Activated T-helper 1 cell treated with anti-CD3 and anti-CD28 coated beads, Interleukin-12 subunit alpha, Interleukin-12 subunit beta, Interleukin-2, Interleukin-4 antibody, amounts not matched to agents 30 ng/mL and 10 ng/mL and 1 ng/mL, durations not matched to agents 14 hours and 24 hours and 36 hours (primary cell): ENCODE measurements at regions not wholly inside any gene's neighbourhood (a gene's known extent, or its start where the extent isn't known, plus 50 kb on each side); places are given as distances from the start of the nearest gene placed in this dataset.

Experiments used
- DNase-seq: peaks from one replicate; pipeline ENCODE4 v3.0.0; 2021; ENCODE audit warnings: low spot score
- H3K27ac Mint-ChIP-seq: one replicate; pipeline ENCODE4 v1.8.0; 2021; ENCODE audit warnings: mild to moderate bottlenecking, mixed read lengths
- H3K27me3 Mint-ChIP-seq: one replicate; pipeline ENCODE4 v1.8.0; 2022; ENCODE audit warnings: mild to moderate bottlenecking, moderate library complexity, mixed read lengths; ENCODE audit not compliant: insufficient read depth
- H3K36me3 Mint-ChIP-seq: one replicate; pipeline ENCODE4 v1.8.0; 2021; ENCODE audit warnings: low read depth, mixed read lengths
- H3K4me1 Mint-ChIP-seq: one replicate; pipeline ENCODE4 v1.8.0; 2021; ENCODE audit warnings: low read depth, mixed read lengths
- H3K4me3 Mint-ChIP-seq: one replicate; pipeline ENCODE4 v1.8.0; 2021; ENCODE audit warnings: mild to moderate bottlenecking, moderate library complexity, mixed read lengths
- H3K9me3 Mint-ChIP-seq: one replicate; pipeline ENCODE4 v1.8.0; 2021; ENCODE audit warnings: mixed read lengths
- intact Hi-C: fragments of 100-400 bp; cut with micrococcal nuclease; formaldehyde crosslinking; loops from one replicate; pipeline ENCODE4 v1.15.1; 2024

- intact Hi-C loops: no loop called here
- Mint-ChIP-seq H3K4me1 (no peaks in the 10 kb centered on the region), H3K9me3 (no peaks in the 10 kb centered on the region), H3K27me3 (peaks cover 11% of the 10 kb centered on the region), H3K4me3 (no peak overlapping the region), H3K36me3 (no peaks in the 10 kb centered on the region), H3K27ac (no peak overlapping the region)
- no peak for DNase-seq
Measured at GRCh38 chr16:54363766-54364165, 77.2 kb upstream of the IRX3 start.

- Mint-ChIP-seq H3K4me1 (no peaks in the 10 kb centered on the region), H3K9me3 (no peaks in the 10 kb centered on the region), H3K27me3 (peaks cover 11% of the 10 kb centered on the region), H3K27ac (no peak overlapping the region), H3K4me3 (no peak overlapping the region), H3K36me3 (no peaks in the 10 kb centered on the region)
- intact Hi-C loops: no loop called here
- no peak for DNase-seq
Measured at GRCh38 chr16:54362591-54363206, 76.1 kb upstream of the IRX3 start.

GRCh38 chr16:54361246-54361645 lies 74.7 kb upstream of the IRX3 start:
- intact Hi-C loops: no loop called here
- DNase-seq: no peak
- H3K27ac Mint-ChIP-seq: no peak overlapping the region
- H3K4me1 Mint-ChIP-seq: no peaks in the 10 kb centered on the region
- no peaks in the 10 kb centered on the region for H3K9me3 Mint-ChIP-seq
- H3K36me3 Mint-ChIP-seq: no peaks in the 10 kb centered on the region
- H3K27me3 Mint-ChIP-seq: peaks cover 11% of the 10 kb centered on the region
- no peak overlapping the region for H3K4me3 Mint-ChIP-seq

- Mint-ChIP-seq H3K27ac (no peak overlapping the region), H3K4me3 (no peak overlapping the region), H3K27me3 (peaks cover 11% of the 10 kb centered on the region), H3K36me3 (no peaks in the 10 kb centered on the region), H3K9me3 (no peaks in the 10 kb centered on the region), H3K4me1 (no peaks in the 10 kb centered on the region)
- no peak for DNase-seq
- intact Hi-C loops: no loop called here
Measured at GRCh38 chr16:54360681-54361080, 74.1 kb upstream of the IRX3 start.

GRCh38 chr16:54359555-54359954 lies 73.0 kb upstream of the IRX3 start:
- DNase-seq: no peak
- Mint-ChIP-seq H3K27ac (no peak overlapping the region), H3K9me3 (peaks cover 2% of the 10 kb centered on the region), H3K4me1 (no peaks in the 10 kb centered on the region), H3K27me3 (peaks cover 11% of the 10 kb centered on the region), H3K36me3 (no peaks in the 10 kb centered on the region), H3K4me3 (no peak overlapping the region)
- intact Hi-C loops: no loop called here

- Mint-ChIP-seq H3K9me3 (peaks cover 6% of the 10 kb centered on the region), H3K36me3 (no peaks in the 10 kb centered on the region), H3K4me3 (no peak overlapping the region), H3K27ac (no peak overlapping the region), H3K27me3 (peaks cover 9% of the 10 kb centered on the region), H3K4me1 (no peaks in the 10 kb centered on the region)
- intact Hi-C loops: no loop called here
- no peak for DNase-seq
Measured at GRCh38 chr16:54359081-54359480, 72.5 kb upstream of the IRX3 start.

- no peak for DNase-seq
- H3K27ac Mint-ChIP-seq: no peak overlapping the region
- no peak overlapping the region for H3K4me3 Mint-ChIP-seq
- peaks cover 9% of the 10 kb centered on the region for H3K9me3 Mint-ChIP-seq
- no peaks in the 10 kb centered on the region for H3K4me1 Mint-ChIP-seq
- H3K36me3 Mint-ChIP-seq: no peaks in the 10 kb centered on the region
- intact Hi-C loops: no loop called here
- H3K27me3 Mint-ChIP-seq: peaks cover 6% of the 10 kb centered on the region
Measured at GRCh38 chr16:54356391-54356790, 69.8 kb upstream of the IRX3 start.

GRCh38 chr16:54355251-54355650 lies 68.7 kb upstream of the IRX3 start:
- Mint-ChIP-seq H3K4me1 (no peaks in the 10 kb centered on the region), H3K27me3 (peaks cover 2% of the 10 kb centered on the region), H3K36me3 (no peaks in the 10 kb centered on the region), H3K27ac (no peak overlapping the region), H3K4me3 (no peak overlapping the region), H3K9me3 (peaks cover 9% of the 10 kb centered on the region)
- intact Hi-C loops: no loop called here
- DNase-seq: no peak

- no peaks in the 10 kb centered on the region for H3K4me1 Mint-ChIP-seq
- no peak for DNase-seq
- intact Hi-C loops: no loop called here
- H3K27ac Mint-ChIP-seq: no peak overlapping the region
- no peaks in the 10 kb centered on the region for H3K27me3 Mint-ChIP-seq
- no peaks in the 10 kb centered on the region for H3K36me3 Mint-ChIP-seq
- peaks cover 9% of the 10 kb centered on the region for H3K9me3 Mint-ChIP-seq
- no peak overlapping the region for H3K4me3 Mint-ChIP-seq
Measured at GRCh38 chr16:54353097-54353496, 66.5 kb upstream of the IRX3 start.

GRCh38 chr16:54351171-54351570 lies 64.6 kb upstream of the IRX3 start:
- no peaks in the 10 kb centered on the region for H3K27me3 Mint-ChIP-seq
- H3K36me3 Mint-ChIP-seq: no peaks in the 10 kb centered on the region
- DNase-seq: no peak
- no peak overlapping the region for H3K27ac Mint-ChIP-seq
- H3K4me1 Mint-ChIP-seq: no peaks in the 10 kb centered on the region
- intact Hi-C loops: no loop called here
- H3K9me3 Mint-ChIP-seq: peaks cover 9% of the 10 kb centered on the region
- H3K4me3 Mint-ChIP-seq: no peak overlapping the region

GRCh38 chr16:54347961-54348360 lies 61.4 kb upstream of the IRX3 start:
- Mint-ChIP-seq H3K4me3 (no peak overlapping the region), H3K4me1 (no peaks in the 10 kb centered on the region), H3K9me3 (no peaks in the 10 kb centered on the region), H3K36me3 (no peaks in the 10 kb centered on the region), H3K27me3 (no peaks in the 10 kb centered on the region), H3K27ac (no peak overlapping the region)
- intact Hi-C loops: no loop called here
- DNase-seq: no peak

- no peak for DNase-seq
- Mint-ChIP-seq H3K4me1 (no peaks in the 10 kb centered on the region), H3K27ac (no peak overlapping the region), H3K27me3 (no peaks in the 10 kb centered on the region), H3K36me3 (no peaks in the 10 kb centered on the region), H3K4me3 (no peak overlapping the region), H3K9me3 (no peaks in the 10 kb centered on the region)
- intact Hi-C loops: no loop called here
Measured at GRCh38 chr16:54346041-54346440, 59.5 kb upstream of the IRX3 start.

- Mint-ChIP-seq H3K27ac (no peak overlapping the region), H3K36me3 (no peaks in the 10 kb centered on the region), H3K4me3 (no peak overlapping the region), H3K4me1 (no peaks in the 10 kb centered on the region), H3K9me3 (no peaks in the 10 kb centered on the region), H3K27me3 (no peaks in the 10 kb centered on the region)
- no peak for DNase-seq
- intact Hi-C loops: no loop called here
Measured at GRCh38 chr16:54344646-54345630, 58.4 kb upstream of the IRX3 start.
